ENCODE measurements at regions not wholly inside any gene's neighbourhood (a gene's known extent, or its start where the extent isn't known, plus 50 kb on each side); places are given as distances from the start of the nearest gene placed in this dataset.
"Not testable (repeated sequence)": the region's sequence is repeated elsewhere in the genome, so short reads cannot be mapped to it uniquely, and the experiment has no call there.

- H3K4me3 ChIP-seq (ENCODE audit: low read depth, low read length): no peak overlapping the region
- DNase-seq (ENCODE audit: low read depth): no peak
- TF ChIP-seq CTCF (conservative IDR thresholded peaks at IDR 0.05; ENCODE audit: low read depth, low read length): no peak
Observed at GRCh38 chr15:75112278-75112847, 89.0 kb downstream of the PPCDC start.

- H3K4me3 ChIP-seq (ENCODE audit: low read depth, low read length): no peak overlapping the region
- no peak for DNase-seq (ENCODE audit: low read depth)
- TF ChIP-seq CTCF (conservative IDR thresholded peaks at IDR 0.05; ENCODE audit: low read depth, low read length): no peak
Observed at GRCh38 chr15:75112848-75113492, 88.7 kb upstream of the C15orf39 start.

GRCh38 chr15:75114327-75114726, 87.4 kb upstream of the C15orf39 start:
- TF ChIP-seq CTCF (conservative IDR thresholded peaks at IDR 0.05; ENCODE audit: low read depth, low read length): no peak
- H3K4me3 ChIP-seq (ENCODE audit: low read depth, low read length): no peak overlapping the region
- DNase-seq (ENCODE audit: low read depth): no peak

- no peak for TF ChIP-seq CTCF (conservative IDR thresholded peaks at IDR 0.05; ENCODE audit: low read depth, low read length)
- no peak overlapping the region for H3K4me3 ChIP-seq (ENCODE audit: low read depth, low read length)
Observed at GRCh38 chr15:75114796-75115195, 86.9 kb upstream of the C15orf39 start.

GRCh38 chr15:75115411-75115913, 86.2 kb upstream of the C15orf39 start:
- not testable (repeated sequence) for H3K4me3 ChIP-seq (ENCODE audit: low read depth, low read length); DNase-seq (ENCODE audit: low read depth)

More at GRCh38 chr15:75114796-75115195, 86.9 kb upstream of the C15orf39 start:
- no peak for DNase-seq (ENCODE audit: low read depth)

GRCh38 chr15:75116143-75116542, 85.5 kb upstream of the C15orf39 start:
- H3K4me3 ChIP-seq (ENCODE audit: low read depth, low read length); DNase-seq (ENCODE audit: low read depth): not testable (repeated sequence)

GRCh38 chr15:75117993-75118392, 83.7 kb upstream of the C15orf39 start:
- H3K4me3 ChIP-seq (ENCODE audit: low read depth, low read length): no peak overlapping the region
- no peak for DNase-seq (ENCODE audit: low read depth)
- no peak for TF ChIP-seq CTCF (conservative IDR thresholded peaks at IDR 0.05; ENCODE audit: low read depth, low read length)

GRCh38 chr15:75119312-75119711, 82.4 kb upstream of the C15orf39 start:
- not testable (repeated sequence) for DNase-seq (ENCODE audit: low read depth); H3K4me3 ChIP-seq (ENCODE audit: low read depth, low read length)

All from epithelial cell of proximal tubule (primary cell).